Naive thymus-derived CD8-positive, alpha-beta T cell (primary cell): ENCODE measurements at regions not wholly inside any gene's neighbourhood (a gene's known extent, or its start where the extent isn't known, plus 50 kb on each side); places are given as distances from the start of the nearest gene placed in this dataset.

ENCODE experiments used
- ATAC-seq, 2 donors: fragments of 150-1000 bp; cut with Tn5 transposase in 1 of 2; sonication (Bioruptor Pico), chemical (Tn5 transposase) in 1 of 2; 1 replicate in 1 of 2; 2 replicates in 1 of 2; pipeline ENCODE4 v1.10.0; 2021; ENCODE audit warnings: mild to moderate bottlenecking in 2 of 2, moderate library complexity in 2 of 2
- POLR2A ChIA-PET: fragments of 350-600 bp; sonication (Branson Sonifier 250); formaldehyde crosslinking; loops from one replicate; lab custom pipeline; 2021; ENCODE audit warnings: antibody characterized with exemption; lab: Charles Lee
- DNase-seq, 10 donors: peaks; one replicate each; pipeline versions ENCODE4 v3.0.0 to v3.0.0-alpha.2; 2020 to 2022
- H3K27ac Mint-ChIP-seq, 10 donors: one replicate each; pipeline ENCODE4 v1.8.0; 2020 to 2022; ENCODE audit warnings: mild to moderate bottlenecking in 10 of 10, mixed read lengths in 10 of 10, moderate library complexity in 4 of 10, inconsistent platforms in 1 of 10
- H3K27me3 Mint-ChIP-seq, 5 donors: one replicate each; pipeline ENCODE4 v1.8.0; 2021 to 2022; ENCODE audit warnings: mixed read lengths in 5 of 5
- H3K36me3 Mint-ChIP-seq, 3 donors: one replicate each; pipeline ENCODE4 v1.8.0; 2020 to 2022; ENCODE audit warnings: mixed read lengths in 3 of 3, mild to moderate bottlenecking in 2 of 3, inconsistent platforms in 1 of 3
- H3K4me1 Mint-ChIP-seq, 4 donors: one replicate each; pipeline ENCODE4 v1.8.0; 2021 to 2022; ENCODE audit warnings: mixed read lengths in 4 of 4
- H3K4me3 Mint-ChIP-seq, 10 donors: one replicate each; pipeline ENCODE4 v1.8.0; 2020 to 2022; ENCODE audit warnings: mild to moderate bottlenecking in 10 of 10, mixed read lengths in 10 of 10, moderate library complexity in 6 of 10, inconsistent platforms in 1 of 10
- H3K9me3 Mint-ChIP-seq, 9 donors: one replicate each; pipeline ENCODE4 v1.8.0; 2020 to 2022; ENCODE audit warnings: mixed read lengths in 9 of 9, mild to moderate bottlenecking in 3 of 9, inconsistent platforms in 1 of 9, moderate library complexity in 1 of 9

- POLR2A ChIA-PET, result no interaction called here
- Mint-ChIP-seq H3K9me3 (no peaks in the 10 kb centered on the region), H3K4me1 (no peaks in the 10 kb centered on the region), H3K36me3 (no peaks in the 10 kb centered on the region), H3K4me3 (no peak overlapping the region), H3K27me3 (peaks cover 3 to 17% (median 13%) of the 10 kb centered on the region in 5 donors), H3K27ac (no peak overlapping the region)
- ATAC-seq, result no peak
- no peak for DNase-seq
These were observed 472.8 kb upstream of the ASIC2 start for GRCh38 chr17:33765871-33766270.

GRCh38 chr17:33766721-33767120, 473.6 kb upstream of the ASIC2 start:
- H3K27ac Mint-ChIP-seq, result no peak overlapping the region
- no peak overlapping the region for H3K4me3 Mint-ChIP-seq
- DNase-seq (no peak), ATAC-seq (no peak)
- H3K4me1 Mint-ChIP-seq, result no peaks in the 10 kb centered on the region
- H3K27me3 Mint-ChIP-seq, result peaks cover 1 to 11% (median 10%) of the 10 kb centered on the region in 5 donors
- POLR2A ChIA-PET, result no interaction called here
- no peaks in the 10 kb centered on the region for H3K9me3 Mint-ChIP-seq
- no peaks in the 10 kb centered on the region for H3K36me3 Mint-ChIP-seq

- DNase-seq (no peak), ATAC-seq (no peak)
- H3K27ac Mint-ChIP-seq, result no peak overlapping the region
- no peaks in the 10 kb centered on the region for H3K36me3 Mint-ChIP-seq
- no peaks in the 10 kb centered on the region for H3K9me3 Mint-ChIP-seq
- H3K27me3 Mint-ChIP-seq, result peaks cover 5 to 15% (median 10%) of the 10 kb centered on the region in 5 donors
- POLR2A ChIA-PET, result interaction anchor here (1.0 kb wide), 1 partner anchor 67 kb away, joined by 3 read pairs; no protein-coding TSS in a partner anchor
- no peaks in the 10 kb centered on the region for H3K4me1 Mint-ChIP-seq
- H3K4me3 Mint-ChIP-seq, result no peak overlapping the region
These were observed 476.0 kb upstream of the ASIC2 start for GRCh38 chr17:33769066-33769465.

- ATAC-seq (no peak), DNase-seq (no peak)
- peaks cover 0 to 2% (median 0%) of the 10 kb centered on the region in 4 donors for H3K4me1 Mint-ChIP-seq
- H3K27me3 Mint-ChIP-seq, result peaks cover 10 to 43% (median 23%) of the 10 kb centered on the region in 5 donors
- H3K36me3 Mint-ChIP-seq, result no peaks in the 10 kb centered on the region
- no peaks in the 10 kb centered on the region for H3K9me3 Mint-ChIP-seq
- POLR2A ChIA-PET, result no interaction called here
- no peak overlapping the region for H3K27ac Mint-ChIP-seq
- no peak overlapping the region for H3K4me3 Mint-ChIP-seq
These were observed 478.8 kb upstream of the CCL2 start for GRCh38 chr17:33776304-33776703.

- POLR2A ChIA-PET, result no interaction called here
- H3K9me3 Mint-ChIP-seq, result no peaks in the 10 kb centered on the region
- ATAC-seq (no peak), DNase-seq (no peak)
- H3K4me1 Mint-ChIP-seq, result peaks cover 0 to 2% (median 0%) of the 10 kb centered on the region in 4 donors
- H3K27ac Mint-ChIP-seq, result no peak overlapping the region
- H3K36me3 Mint-ChIP-seq, result no peaks in the 10 kb centered on the region
- no peak overlapping the region for H3K4me3 Mint-ChIP-seq
- H3K27me3 Mint-ChIP-seq, result peaks cover 11 to 49% (median 29%) of the 10 kb centered on the region in 5 donors
These were observed 478.2 kb upstream of the CCL2 start for GRCh38 chr17:33776903-33777302.

- Mint-ChIP-seq H3K9me3 (no peaks in the 10 kb centered on the region), H3K27ac (no peak overlapping the region), H3K27me3 (peaks cover 8 to 56% (median 28%) of the 10 kb centered on the region in 5 donors), H3K4me3 (no peak overlapping the region), H3K36me3 (no peaks in the 10 kb centered on the region), H3K4me1 (peaks cover 0 to 2% (median 0%) of the 10 kb centered on the region in 4 donors)
- POLR2A ChIA-PET, result no interaction called here
- ATAC-seq (no peak), DNase-seq (no peak)
These were observed 477.4 kb upstream of the CCL2 start for GRCh38 chr17:33777674-33778073.

GRCh38 chr17:33778505-33779233, 476.4 kb upstream of the CCL2 start:
- DNase-seq (no peak), ATAC-seq (no peak)
- Mint-ChIP-seq H3K4me1 (peaks cover 0 to 2% (median 0%) of the 10 kb centered on the region in 4 donors), H3K36me3 (no peaks in the 10 kb centered on the region), H3K27ac (no peak overlapping the region), H3K27me3 (peaks cover 8 to 66% (median 28%) of the 10 kb centered on the region in 5 donors), H3K9me3 (no peaks in the 10 kb centered on the region), H3K4me3 (no peak overlapping the region)
- POLR2A ChIA-PET, result no interaction called here

- ATAC-seq (no peak), DNase-seq (peak in 8 of 10 donors; percentile 2 to 40 (median 16))
- POLR2A ChIA-PET, result no interaction called here
- no peaks in the 10 kb centered on the region for H3K9me3 Mint-ChIP-seq
- peaks cover 0 to 2% (median 0%) of the 10 kb centered on the region in 4 donors for H3K4me1 Mint-ChIP-seq
- H3K27ac Mint-ChIP-seq, result no peak overlapping the region
- H3K27me3 Mint-ChIP-seq, result peaks cover 6 to 66% (median 28%) of the 10 kb centered on the region in 5 donors
- H3K36me3 Mint-ChIP-seq, result no peaks in the 10 kb centered on the region
- no peak overlapping the region for H3K4me3 Mint-ChIP-seq
These were observed 475.9 kb upstream of the CCL2 start for GRCh38 chr17:33779234-33779591.

- ATAC-seq, result no peak
- peaks cover 0 to 2% (median 0%) of the 10 kb centered on the region in 9 donors for H3K9me3 Mint-ChIP-seq
- no peak overlapping the region for H3K27ac Mint-ChIP-seq
- no peaks in the 10 kb centered on the region for H3K4me1 Mint-ChIP-seq
- POLR2A ChIA-PET, result no interaction called here
- no peak overlapping the region for H3K4me3 Mint-ChIP-seq
- H3K36me3 Mint-ChIP-seq, result peaks cover 0 to 3% (median 0%) of the 10 kb centered on the region in 3 donors
- peaks cover 12 to 41% (median 22%) of the 10 kb centered on the region in 5 donors for H3K27me3 Mint-ChIP-seq
- no peak for DNase-seq
These were observed 469.8 kb upstream of the CCL2 start for GRCh38 chr17:33785281-33785680.

GRCh38 chr17:33786478-33786877, 468.6 kb upstream of the CCL2 start:
- no peak overlapping the region for H3K27ac Mint-ChIP-seq
- no peak for ATAC-seq
- peaks cover 0 to 2% (median 0%) of the 10 kb centered on the region in 9 donors for H3K9me3 Mint-ChIP-seq
- no peak for DNase-seq
- no peak overlapping the region for H3K4me3 Mint-ChIP-seq
- H3K4me1 Mint-ChIP-seq, result no peaks in the 10 kb centered on the region
- H3K36me3 Mint-ChIP-seq, result peaks cover 0 to 3% (median 0%) of the 10 kb centered on the region in 3 donors
- H3K27me3 Mint-ChIP-seq, result peaks cover 11 to 40% (median 18%) of the 10 kb centered on the region in 5 donors
- POLR2A ChIA-PET, result no interaction called here

- POLR2A ChIA-PET, result no interaction called here
- ATAC-seq (no peak), DNase-seq (no peak)
- Mint-ChIP-seq H3K27ac (no peak overlapping the region), H3K9me3 (peaks cover 0 to 2% (median 0%) of the 10 kb centered on the region in 9 donors), H3K27me3 (peaks cover 11 to 31% (median 13%) of the 10 kb centered on the region in 5 donors), H3K36me3 (peaks cover 0 to 3% (median 0%) of the 10 kb centered on the region in 3 donors), H3K4me1 (no peaks in the 10 kb centered on the region), H3K4me3 (no peak overlapping the region)
These were observed 465.4 kb upstream of the CCL2 start for GRCh38 chr17:33789658-33790057.

GRCh38 chr17:33797181-33797580, 457.9 kb upstream of the CCL2 start:
- Mint-ChIP-seq H3K9me3 (no peaks in the 10 kb centered on the region), H3K4me1 (no peaks in the 10 kb centered on the region), H3K36me3 (no peaks in the 10 kb centered on the region), H3K27me3 (peaks cover 10 to 58% (median 26%) of the 10 kb centered on the region in 5 donors), H3K4me3 (no peak overlapping the region), H3K27ac (no peak overlapping the region)
- no peak for DNase-seq
- POLR2A ChIA-PET, result no interaction called here
- ATAC-seq, result no peak

- H3K4me3 Mint-ChIP-seq, result no peak overlapping the region
- H3K27me3 Mint-ChIP-seq, result peaks cover 15 to 65% (median 34%) of the 10 kb centered on the region in 5 donors
- POLR2A ChIA-PET, result no interaction called here
- peak overlapping the region in 1 of 10 donors; percentile 16 for H3K27ac Mint-ChIP-seq
- DNase-seq (no peak), ATAC-seq (no peak)
- no peaks in the 10 kb centered on the region for H3K9me3 Mint-ChIP-seq
- no peaks in the 10 kb centered on the region for H3K4me1 Mint-ChIP-seq
- H3K36me3 Mint-ChIP-seq, result no peaks in the 10 kb centered on the region
These were observed 456.8 kb upstream of the CCL2 start for GRCh38 chr17:33798308-33798707.
